Stimulated activated CD4-positive, alpha-beta T cell treated with anti-CD3 and anti-CD28 coated beads, Interleukin-1b, Interleukin-23, amount 100 ng/mL, for 24 hours (primary cell): ENCODE measurements at regions not wholly inside any gene's neighbourhood (a gene's known extent, or its start where the extent isn't known, plus 50 kb on each side); places are given as distances from the start of the nearest gene placed in this dataset.

ENCODE experiments used
- DNase-seq, 4 experiments: peaks; one replicate each; pipeline ENCODE4 v3.0.0-alpha.2; 2020; ENCODE audit warnings: low read depth in 4 of 4, low spot score in 1 of 4

DNA sequence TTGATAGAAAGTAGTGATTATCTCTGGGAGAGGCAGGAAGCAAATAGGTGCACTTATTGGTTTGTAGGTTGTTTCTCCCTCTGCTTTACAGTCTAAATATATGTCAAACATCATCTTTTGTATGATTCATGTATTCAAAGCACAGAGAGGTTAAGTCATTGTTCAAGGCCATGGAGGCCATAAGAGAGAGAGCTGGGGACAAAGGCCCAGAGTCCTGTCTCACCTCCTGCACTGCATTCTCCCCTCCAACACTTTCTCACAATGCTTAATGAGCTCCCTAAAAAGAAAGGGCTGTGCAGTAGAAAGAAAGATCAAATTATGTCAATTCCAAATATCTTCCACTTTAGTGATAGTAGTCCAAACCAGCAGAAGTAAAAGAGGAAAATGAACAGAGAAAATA, 180.4 kb upstream of the DIO3 start:
- no peak for DNase-seq

DNA sequence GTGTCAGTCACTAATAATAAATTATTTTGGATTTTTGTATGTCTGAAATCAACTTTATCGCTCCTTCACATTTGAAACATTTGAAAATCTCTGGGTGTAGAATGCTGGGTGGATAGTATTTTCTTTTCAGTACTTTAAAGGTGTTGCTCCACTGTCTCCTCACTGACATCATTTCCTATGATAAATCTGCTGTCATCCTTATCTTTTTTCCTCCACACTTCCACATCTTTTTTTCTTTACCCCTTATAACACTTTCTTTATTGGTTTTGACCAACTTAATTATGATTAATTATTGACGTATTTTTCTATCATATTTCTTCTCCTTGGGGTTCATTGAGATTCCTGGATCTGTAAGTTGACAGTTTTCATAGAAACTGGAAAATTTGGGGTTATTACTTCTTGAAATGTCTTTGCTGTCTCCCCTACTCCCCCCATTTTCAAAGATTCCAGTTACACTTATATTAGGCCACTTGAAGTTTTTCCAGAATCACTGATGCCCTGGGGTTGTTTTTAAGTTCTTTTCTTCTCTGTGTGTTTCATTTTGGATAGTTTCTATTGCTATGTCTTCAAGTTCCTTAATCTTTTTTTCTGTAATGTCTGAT, 177.5 kb upstream of the DIO3 start:
- DNase-seq, result no peak

DNA sequence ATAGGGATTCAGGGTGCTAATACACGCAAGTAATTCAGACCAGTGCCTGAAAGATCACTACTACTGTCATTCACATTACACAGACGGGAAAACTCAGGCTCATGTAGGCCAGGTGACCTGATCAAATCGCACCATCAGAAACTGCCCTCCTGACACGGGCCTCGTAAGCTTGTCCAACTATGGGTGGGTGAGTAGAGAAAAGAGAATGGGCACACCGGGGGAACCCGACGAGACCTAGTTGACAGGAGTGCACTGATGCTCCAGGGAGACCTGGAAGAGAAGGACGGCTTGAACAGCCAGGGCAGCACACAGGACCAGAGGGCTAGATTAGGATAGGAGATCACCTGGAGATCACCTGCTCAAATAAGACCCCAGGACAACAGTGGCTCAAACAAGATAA, 166.9 kb upstream of the DIO3 start:
- DNase-seq, result no peak

DNA sequence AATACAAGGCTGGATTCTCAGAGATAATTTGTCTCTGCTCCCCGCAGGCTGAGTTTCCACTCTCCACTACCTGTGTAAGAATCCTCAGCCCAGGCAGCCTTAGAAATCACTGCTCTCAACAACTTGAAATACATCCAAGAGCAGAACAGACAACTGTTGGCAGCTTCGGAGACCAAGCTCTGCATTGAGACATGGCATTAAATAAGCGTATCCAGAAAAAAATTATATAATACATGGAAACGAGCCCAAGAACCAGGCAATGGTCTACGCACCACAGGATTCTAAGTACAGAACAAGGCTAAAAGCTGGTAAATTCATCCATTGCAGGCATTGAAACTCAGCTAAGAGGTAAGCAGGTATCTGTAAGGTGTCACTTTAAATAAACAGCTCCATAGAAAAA, 165.5 kb upstream of the DIO3 start:
- DNase-seq, result no peak

DNA sequence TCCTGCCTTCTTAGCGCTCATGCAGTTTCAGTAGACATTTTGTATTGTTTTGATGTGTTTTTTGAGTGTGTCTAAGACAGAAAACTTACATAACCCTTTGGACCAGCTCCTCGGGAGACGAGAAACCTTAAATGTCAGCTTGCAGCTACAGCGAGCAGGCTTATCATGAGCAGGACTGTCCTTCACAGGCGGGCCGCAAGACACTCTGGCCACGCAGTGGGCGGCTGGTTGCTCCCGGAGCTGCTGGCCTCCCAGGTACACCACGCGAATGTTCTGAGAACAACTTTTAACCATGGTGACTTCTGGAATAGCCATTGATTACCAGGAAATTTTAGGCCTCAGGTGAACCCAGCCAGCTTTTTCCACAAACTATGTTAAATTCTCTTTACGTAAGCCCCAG, 164.1 kb upstream of the DIO3 start:
- no peak for DNase-seq

DNA sequence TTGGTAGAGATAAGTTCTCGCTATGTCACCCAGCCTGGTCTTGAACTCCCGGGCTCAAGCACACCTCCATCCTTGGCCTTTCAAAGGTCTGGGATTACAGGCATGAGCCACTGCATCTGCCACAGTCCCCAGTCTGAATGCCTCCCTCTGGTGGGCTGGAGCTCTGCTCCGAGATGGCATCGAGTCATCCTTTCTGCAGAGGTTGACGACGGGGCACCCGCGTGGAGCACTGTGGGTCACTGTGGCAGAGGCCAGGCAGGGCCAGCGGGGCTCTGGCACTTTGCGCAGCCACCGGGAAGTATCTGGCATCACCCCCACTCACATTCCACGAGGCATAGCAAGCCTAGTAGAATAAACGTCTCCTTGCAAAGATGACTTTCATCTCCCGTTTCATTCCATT, 163.3 kb upstream of the DIO3 start:
- no peak for DNase-seq

DNA sequence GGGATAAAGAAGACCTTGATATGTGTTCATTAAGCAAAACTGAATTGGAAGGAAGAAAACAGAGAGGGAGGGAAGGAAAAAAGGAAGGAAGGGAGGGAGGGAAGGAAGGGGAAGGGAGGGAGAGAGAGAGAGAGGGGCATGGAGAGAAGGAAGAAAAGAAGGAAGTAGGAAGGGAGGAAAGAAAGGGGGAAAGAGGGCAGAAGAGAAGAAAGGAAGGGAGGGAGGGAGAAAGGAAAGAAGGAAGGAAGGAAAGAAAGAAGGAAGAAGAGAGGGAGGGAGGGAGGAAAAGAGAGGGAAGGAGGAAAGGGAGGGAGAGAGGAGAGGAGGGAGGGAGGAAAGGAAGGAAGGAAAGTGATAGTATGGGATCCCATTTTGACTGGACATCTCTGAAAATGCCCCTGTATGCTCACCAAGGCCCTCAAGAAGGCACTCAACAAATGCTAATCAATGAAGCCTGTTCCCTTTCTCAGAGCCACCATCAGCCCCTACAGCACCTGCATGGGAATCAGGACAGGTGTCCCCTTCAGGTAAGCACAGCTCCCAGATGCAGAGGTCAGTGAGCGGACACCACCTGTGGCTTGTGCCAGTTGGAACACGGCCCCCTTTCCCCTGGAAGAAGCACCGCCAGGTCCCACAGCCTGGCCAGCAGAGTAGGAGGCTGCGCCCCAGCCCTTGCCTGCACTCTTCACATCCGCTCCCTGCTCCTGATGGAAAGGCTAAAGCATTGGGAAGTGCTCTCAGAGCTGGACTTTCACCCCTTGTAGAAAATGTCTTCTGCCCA, 161.4 kb upstream of the DIO3 start:
- DNase-seq, result no peak

DNA sequence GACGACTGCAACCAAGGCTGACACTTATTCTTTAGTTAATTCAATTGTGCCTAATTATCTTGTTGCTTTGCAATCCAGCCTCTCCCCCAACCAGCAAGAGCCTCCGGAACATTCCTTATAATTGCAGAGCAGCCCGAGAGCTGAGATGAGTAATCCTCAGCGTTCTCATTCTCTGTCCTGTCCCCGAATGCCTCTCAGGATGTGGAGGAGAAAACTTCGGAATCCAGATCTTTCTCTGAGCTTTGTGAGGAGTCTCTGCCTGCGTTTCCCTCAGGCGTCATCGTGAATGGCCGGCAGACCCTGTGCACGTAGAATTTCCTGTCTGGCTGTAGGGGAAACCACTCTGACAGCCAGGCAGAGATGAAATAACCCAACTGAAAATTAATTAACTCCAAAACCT, 160.5 kb upstream of the DIO3 start:
- DNase-seq, result no peak

DNA sequence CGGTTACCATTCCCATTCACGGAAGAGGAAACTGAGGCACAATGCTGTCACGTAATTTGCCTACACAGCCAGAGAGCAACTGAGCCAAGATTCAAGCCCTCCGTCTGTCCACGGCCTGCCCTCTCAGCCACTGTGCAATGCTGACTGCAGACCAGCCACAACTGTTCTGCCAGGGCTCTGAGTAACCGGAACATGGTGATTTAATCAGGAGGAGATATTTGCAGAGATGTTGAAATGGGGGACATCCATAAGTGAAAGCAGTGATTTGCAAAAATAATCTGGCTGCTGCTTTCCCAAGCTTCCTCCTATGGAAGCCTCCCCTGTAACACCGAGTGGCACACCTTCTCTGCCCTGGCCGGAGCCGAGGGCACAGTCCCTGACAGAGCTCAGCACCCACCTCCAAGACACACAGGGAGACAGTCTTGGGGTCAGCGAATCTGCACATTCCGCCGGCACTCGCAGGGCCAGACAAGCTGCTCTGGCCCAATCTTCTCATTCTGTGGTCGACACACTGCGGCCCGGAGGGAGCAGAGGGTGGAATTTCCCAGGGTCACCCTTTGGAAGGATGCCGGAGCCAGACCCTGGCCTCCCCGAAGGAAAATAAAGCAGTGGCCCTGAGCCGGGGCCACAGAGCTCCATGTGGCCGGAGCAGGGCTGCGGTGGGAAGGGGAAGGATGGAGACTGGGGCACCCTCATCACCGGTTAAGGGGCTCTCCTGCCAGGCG, 158.2 kb upstream of the DIO3 start:
- DNase-seq, result no peak

DNA sequence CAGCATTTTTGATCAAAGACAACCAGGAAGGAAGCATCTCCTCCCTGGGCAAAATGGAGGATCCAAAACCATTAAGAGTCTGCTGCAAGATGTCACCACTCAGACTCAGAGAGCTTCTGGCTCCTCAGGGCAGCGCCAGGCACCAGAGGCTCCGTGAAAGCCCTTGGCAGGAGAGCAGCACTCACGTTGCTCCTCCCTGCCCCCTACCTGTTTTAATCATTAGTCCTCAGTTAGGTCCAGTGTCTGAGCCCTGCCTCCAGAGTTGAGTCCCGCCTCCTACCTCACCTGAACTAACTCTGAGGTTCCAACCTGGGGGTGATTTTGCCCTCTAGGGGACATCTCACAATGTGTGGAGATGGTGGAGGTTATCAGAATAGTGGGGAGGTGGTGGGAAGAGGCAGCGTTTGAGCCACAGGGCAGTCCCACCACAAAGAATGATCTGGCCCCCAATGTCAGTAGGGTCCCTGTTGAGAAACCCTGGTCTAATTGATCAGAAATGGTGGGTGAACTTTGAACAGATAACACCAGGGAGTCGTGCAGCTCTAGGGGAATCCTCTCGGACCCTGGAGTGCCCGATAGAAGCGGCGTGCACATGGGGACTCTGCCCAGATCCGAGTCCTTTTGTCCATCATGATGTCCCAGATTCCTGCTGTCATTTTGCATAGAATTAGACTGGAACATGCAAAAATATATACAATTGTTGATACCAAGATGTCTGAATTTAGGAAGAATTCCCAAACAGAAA, 156.7 kb upstream of the DIO3 start:
- DNase-seq, result no peak

DNA sequence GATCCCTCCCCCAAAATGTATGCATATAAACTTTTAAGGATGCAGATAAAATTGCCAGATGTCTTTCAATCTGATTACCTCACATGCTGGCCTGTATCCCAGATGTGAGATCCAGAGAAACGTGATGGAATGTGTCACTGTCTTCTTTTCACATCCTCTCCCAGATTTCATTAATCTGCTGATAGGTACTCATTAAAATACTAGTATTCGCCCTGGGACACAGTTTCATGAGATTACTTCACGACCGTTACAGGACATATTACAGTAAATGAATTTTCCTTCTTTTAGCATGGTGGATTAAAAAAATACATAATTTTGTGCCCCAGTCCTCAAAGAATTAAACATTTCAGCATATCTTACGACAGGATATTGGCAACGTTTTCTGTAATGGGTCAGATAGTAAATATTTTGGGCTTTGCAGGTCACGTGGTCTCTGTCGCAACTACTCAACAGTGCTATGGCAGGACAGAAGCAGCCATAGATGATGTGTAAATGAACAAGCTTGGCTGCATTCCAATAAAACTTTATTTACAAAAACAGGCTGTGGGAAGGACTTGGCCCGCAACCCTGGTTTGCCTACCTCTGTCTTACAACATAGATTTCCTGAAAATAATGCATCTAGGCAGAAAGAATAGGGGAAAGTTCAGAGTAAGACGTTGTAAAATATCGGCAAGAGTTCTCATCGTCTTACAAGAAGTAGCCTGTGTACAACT, 156.0 kb upstream of the DIO3 start:
- no peak for DNase-seq

DNA sequence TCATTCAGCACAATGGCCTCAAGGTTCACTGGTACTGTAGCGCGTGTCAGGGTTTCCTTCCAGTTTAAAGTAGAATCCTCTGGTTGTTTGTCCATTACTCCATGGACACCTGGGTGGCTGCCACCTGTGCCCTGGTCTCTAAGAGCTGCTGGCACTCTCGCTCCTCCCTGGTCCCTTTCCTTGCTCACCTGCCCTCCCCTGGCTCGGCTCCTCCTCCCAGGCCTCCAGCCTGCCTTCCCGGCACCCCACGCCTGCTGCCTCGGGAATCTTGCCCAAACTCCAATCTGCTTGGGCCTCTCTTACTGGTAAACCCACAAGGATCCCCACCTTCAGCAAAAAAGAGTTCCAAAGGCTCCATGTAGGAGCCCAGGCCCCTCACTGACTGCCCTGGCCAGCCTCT, 154.4 kb upstream of the DIO3 start:
- DNase-seq, result no peak

DNA sequence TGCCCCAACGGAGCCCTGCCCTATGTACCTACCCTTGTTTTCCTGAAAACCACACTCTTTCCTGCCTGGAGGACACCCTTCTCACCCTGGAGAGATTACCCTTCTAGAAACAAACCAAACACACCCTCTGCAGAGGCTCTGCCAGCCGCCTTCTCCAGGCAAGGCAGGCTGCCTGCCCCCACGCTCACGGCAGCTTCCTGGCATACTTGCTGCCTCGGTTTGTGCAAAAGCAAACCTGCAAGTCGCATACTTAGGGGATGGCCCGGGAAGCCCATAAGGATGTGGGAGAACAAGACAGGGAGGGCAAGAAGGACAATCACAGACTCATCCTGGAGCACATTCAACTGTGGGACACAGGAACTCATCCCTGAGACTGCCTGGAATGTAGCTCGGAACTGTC, 154.0 kb upstream of the DIO3 start:
- no peak for DNase-seq

DNA sequence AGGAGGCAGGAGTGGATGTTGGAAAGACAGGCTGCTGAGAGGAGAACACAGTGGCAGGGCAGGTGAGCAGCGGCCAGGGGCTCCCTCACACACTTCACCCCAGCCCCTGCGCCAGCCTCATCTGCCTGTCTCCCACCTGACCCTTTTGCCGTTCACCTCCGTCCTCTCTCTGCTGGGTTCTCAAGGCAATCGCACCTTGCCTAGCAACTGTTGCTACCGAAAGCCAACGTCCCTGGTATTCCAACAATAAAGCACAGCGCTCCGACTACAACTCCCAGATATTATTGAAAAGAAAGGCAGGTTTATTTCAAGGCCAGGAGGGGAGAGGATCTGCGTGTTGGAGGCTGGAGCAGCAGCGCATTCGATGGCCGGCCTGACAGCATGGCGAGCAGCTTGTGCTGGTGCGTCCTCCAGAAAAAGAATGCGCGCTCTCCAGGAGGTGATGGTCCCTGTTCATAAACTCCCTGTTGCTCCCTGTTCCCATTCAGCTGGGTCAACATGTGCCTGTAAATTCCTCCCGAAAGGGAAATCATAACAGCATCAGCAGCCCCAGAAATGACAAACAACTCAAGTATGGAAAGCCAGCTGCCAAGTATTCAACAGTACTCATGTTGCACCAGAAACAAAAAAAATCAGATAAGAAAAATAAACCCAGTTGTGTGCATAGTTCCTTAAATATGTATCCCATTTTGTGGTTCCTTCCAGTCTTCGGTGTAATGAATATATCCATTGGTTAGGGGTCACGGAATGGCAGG, 153.0 kb upstream of the DIO3 start:
- no peak for DNase-seq

DNA sequence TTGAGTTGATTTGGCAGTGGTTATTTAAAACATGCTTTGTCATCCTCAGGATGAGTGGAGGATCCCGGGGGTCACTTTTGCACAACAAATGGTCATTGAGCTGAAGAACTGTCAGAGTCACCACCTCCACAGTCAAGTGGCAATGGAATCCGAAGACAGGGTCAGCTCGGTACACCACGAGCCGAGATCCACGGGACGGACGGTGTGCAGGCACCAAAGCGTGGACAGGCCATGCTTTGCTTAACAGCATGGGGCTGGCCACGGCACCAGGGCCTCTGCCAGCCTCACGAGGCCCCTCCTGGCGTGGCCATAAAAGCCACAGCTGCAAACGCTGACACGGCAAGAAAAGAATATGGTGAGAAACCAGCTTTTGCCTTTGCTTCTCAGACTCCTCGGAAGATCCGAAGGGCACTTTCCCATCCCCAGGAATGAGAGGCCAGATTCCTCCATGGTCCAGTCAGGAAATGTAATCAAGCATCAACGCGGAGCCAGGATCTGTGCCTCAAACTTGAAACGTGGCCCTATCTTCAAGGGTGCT, 152.2 kb upstream of the DIO3 start:
- no peak for DNase-seq

DNA sequence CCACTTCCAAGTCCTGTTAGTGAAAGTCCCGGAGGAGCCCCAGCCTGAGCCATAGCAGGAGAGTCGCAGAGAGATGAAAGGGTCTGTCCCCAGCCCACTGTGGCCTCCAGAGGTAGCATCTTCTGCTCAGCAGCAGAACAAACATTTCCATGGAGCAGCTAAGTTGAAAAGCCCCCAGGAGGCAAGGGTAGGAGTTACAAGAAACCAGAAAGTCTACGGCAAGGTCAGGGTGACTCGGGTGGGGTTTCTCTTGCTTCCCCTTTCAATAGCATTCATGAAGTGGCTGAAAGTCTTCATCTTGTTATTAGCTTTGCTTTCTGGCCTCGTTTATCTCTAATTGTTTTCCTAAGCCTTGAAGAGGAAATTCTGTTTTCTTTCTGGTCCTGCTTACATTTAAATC, 151.2 kb upstream of the DIO3 start:
- no peak for DNase-seq

DNA sequence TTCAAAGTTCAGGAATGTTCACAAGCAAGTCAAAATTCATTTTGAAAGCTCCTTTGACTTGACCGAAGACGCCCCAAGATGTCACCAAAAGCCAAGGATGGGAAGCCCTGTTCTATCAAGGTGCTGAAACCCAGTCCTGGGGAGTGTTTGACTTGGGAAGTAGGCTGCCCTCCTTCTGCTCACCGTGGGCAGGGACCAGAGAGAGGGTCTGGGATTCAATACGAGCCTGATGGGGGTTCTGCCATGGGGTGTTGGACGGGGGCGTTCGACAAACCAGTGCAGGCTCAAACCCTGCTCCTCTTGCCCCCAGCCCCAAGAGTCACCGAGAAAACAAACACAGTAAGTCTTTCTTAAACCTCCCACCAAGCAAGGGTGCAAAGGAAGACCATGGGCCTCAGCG, 150.1 kb upstream of the DIO3 start:
- no peak for DNase-seq

DNA sequence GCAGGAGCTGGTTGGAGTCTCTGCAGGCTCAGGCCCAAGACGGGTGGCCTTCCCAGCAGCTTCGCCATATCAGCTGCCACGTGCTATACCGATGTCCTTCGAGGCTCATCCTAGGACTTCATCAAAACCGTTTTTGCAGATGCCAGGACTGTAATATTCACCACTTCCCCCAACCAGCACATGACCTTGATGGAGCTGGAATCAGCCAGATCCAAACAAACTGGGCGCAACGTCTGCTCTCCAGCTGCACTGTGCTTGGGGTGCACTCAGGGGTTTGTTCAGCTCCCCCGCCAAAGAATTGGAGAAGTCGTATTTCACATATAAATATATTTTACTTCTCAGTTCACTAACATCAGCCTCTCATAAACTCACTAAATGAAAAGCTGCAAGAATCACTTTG, 149.5 kb upstream of the DIO3 start:
- DNase-seq, result no peak

DNA sequence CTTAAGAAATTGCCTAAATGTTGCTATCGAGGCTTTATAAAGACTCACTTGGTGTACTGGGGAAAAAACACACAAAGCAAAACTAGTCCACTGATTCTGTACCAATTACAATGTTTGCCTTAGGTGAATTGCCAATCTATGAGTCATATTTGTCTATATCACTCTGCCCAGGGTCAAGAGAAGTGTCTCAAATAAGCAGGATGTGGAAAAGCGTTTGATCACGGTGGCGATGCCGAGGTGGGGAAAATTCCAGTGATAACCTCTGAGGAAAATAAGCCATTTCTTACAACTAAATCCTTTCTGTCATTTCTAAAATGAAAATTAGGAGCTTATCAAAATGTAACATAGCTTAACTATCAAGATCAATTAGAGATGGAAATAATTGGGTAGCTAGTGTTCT, 148.6 kb upstream of the DIO3 start:
- no peak for DNase-seq

DNA sequence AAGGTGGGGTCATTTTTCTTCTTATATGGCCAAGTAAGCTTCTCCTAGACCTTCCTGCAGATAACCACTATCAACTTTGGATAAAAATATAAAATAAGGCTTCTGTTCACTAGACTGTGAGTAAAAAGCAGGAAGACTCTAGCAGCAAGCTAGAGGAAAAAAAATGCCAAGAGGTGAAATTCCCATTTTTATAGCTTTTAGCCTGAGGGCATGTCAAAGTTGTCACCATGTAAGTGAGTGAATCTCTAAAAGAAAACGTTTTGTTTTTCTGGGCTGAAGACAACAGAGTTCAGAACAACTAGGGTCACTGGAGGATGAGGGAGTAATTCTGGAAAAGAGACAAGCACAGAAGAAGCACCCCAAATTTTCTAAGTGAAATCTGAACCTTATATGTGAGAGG, 143.9 kb upstream of the DIO3 start:
- no peak for DNase-seq
